ENCODE measurements at regions not wholly inside any gene's neighbourhood (a gene's known extent, or its start where the extent isn't known, plus 50 kb on each side); places are given as distances from the start of the nearest gene placed in this dataset.

- Histone ChIP-seq H3K36me3 (ENCODE audit: control insufficient read depth in 2 of 4, insufficient read depth in 4 of 4, low read length in 3 of 4) (no peaks in the 10 kb centered on the region), H2BK120ac (replicated peaks; ENCODE audit: low read depth, low read length) (no peak overlapping the region), H3K79me2 (ENCODE audit: control insufficient read depth in 1 of 2, insufficient read depth in 2 of 2, low read length in 2 of 2) (no peaks in the 10 kb centered on the region), H3K4ac (replicated peaks; ENCODE audit: insufficient read length, low read depth, low read length) (no peak overlapping the region), H3K4me3 (ENCODE audit: extremely low read depth in 1 of 4, insufficient read depth in 2 of 4, low read depth in 3 of 4, low read length in 4 of 4) (no peak overlapping the region), H3K18ac (ENCODE audit: extremely low read depth, low read length) (no peak overlapping the region), H3K27me3 (replicated peaks in 1 of 4; ENCODE audit: control insufficient read depth in 3 of 4, extremely low read depth in 1 of 4, insufficient read depth in 3 of 4, low read length in 3 of 4) (no peaks in the 10 kb centered on the region), H3K14ac (ENCODE audit: insufficient read length) (no peak overlapping the region), H2BK12ac (ENCODE audit: low read depth, low read length) (no peak overlapping the region), H4K8ac (ENCODE audit: extremely low read depth, insufficient read depth, low read length) (no peak overlapping the region), H3K79me1 (ENCODE audit: low read depth, low read length) (no peaks in the 10 kb centered on the region), H3K23me2 (ENCODE audit: low read depth, low read length) (no peaks in the 10 kb centered on the region), H4K5ac (ENCODE audit: insufficient read length, low read depth, low read length) (no peak overlapping the region), H2BK20ac (ENCODE audit: low read length) (no peak overlapping the region), H4K91ac (replicated peaks; ENCODE audit: insufficient read length, low read length) (no peak overlapping the region), H3K23ac (ENCODE audit: insufficient read length) (no peak overlapping the region), H2AFZ (ENCODE audit: low read length) (no peak overlapping the region), H2BK15ac (ENCODE audit: low read length) (no peak overlapping the region), H3K9me3 (ENCODE audit: insufficient read depth in 2 of 2, low read depth in 1 of 2, low read length in 1 of 2) (peaks cover 5 to 6% of the 10 kb centered on the region in 2 experiments; a peak in 2 of 4 replicates), H3K9ac (replicated peaks in 1 of 4; ENCODE audit: extremely low read depth in 1 of 4, low read depth in 3 of 4, low read length in 3 of 4) (no peak overlapping the region), H4K20me1 (replicated peaks in 1 of 2; ENCODE audit: control insufficient read depth in 1 of 2, insufficient read depth in 2 of 2, low read length in 2 of 2) (no peaks in the 10 kb centered on the region), H3K56ac (replicated peaks; ENCODE audit: insufficient read length, low read depth, low read length) (no peak overlapping the region), H3K4me2 (ENCODE audit: insufficient read depth in 1 of 2, low read depth in 2 of 2, low read length in 2 of 2) (no peak overlapping the region), H2AK5ac (ENCODE audit: low read depth, low read length) (no peak overlapping the region), H3K27ac (ENCODE audit: low read depth, low read length) (no peak overlapping the region), H2BK5ac (ENCODE audit: low read depth, low read length) (no peak overlapping the region), H3K4me1 (replicated peaks in 1 of 4; ENCODE audit: control insufficient read depth in 3 of 4, insufficient read depth in 4 of 4, low read length in 3 of 4) (peaks cover 0 to 6% (median 2%) of the 10 kb centered on the region in 4 experiments; a peak in 2 of 7 replicates)
- POLR2A ChIA-PET (ENCODE audit: partially characterized antibody), result no interaction called here
- CTCF ChIA-PET (ENCODE audit: partially characterized antibody), result no interaction called here
- DNase-seq (ENCODE audit: low read depth in 1 of 2, low spot score in 2 of 2) (no peak), FAIRE-seq (no peak)
- 90% methylated on average over 4 of the region's 4 CpGs; no CpG with 5 or more reads in 1 of the 2 experiments for WGBS, 2 experiments (ENCODE audit: extremely low coverage in 1 of 2, insufficient coverage in 1 of 2, insufficient read length in 1 of 2, insufficient replicate concordance in 2 of 2, low coverage in 1 of 2, low lambda C conversion rate in 2 of 2, missing lambda C conversion rate in 1 of 2)
- TF ChIP-seq CTCF (IDR thresholded peaks at IDR 0.05; ENCODE audit: control extremely low read depth in 1 of 3, insufficient read depth in 1 of 3, low read depth in 1 of 3, low read length in 3 of 3) (no peak), GABPA (IDR thresholded peaks at IDR 0.05; ENCODE audit: borderline replicate concordance, insufficient read depth, low read length) (no peak), TCF12 (IDR thresholded peaks at IDR 0.05; ENCODE audit: low read depth, low read length) (no peak), ASH2L (IDR thresholded peaks at IDR 0.05; ENCODE audit: low read length) (no peak), SAP30 (IDR thresholded peaks at IDR 0.05; ENCODE audit: insufficient read depth, insufficient replicate concordance, low read length) (no peak), CBX8 (IDR thresholded peaks at IDR 0.05; ENCODE audit: borderline replicate concordance, low read depth, low read length) (no peak), SIX5 (IDR thresholded peaks at IDR 0.05; ENCODE audit: low read depth, low read length) (no peak), CBX5 (IDR thresholded peaks at IDR 0.05; ENCODE audit: low read depth, low read length) (no peak), SP4 (IDR thresholded peaks at IDR 0.05; ENCODE audit: low read length) (no peak), BCL11A (IDR thresholded peaks at IDR 0.05; ENCODE audit: low read depth in 2 of 2, low read length in 2 of 2) (no peak), TBP (IDR thresholded peaks at IDR 0.05; ENCODE audit: low read depth, low read length) (no peak), HDAC2 (IDR thresholded peaks at IDR 0.05; ENCODE audit: borderline replicate concordance in 1 of 2, low read depth in 2 of 2, low read length in 2 of 2) (no peak), BRCA1 (IDR thresholded peaks at IDR 0.05; ENCODE audit: low read depth, low read length) (no peak)
These were observed 675.4 kb upstream of the SGO1 start for GRCh38 chr3:20861454-20861853.
